ENCODE measurements at regions not wholly inside any gene's neighbourhood (a gene's known extent, or its start where the extent isn't known, plus 50 kb on each side); places are given as distances from the start of the nearest gene placed in this dataset.

- Histone ChIP-seq H3K36me3 (ENCODE audit: control insufficient read depth in 2 of 2, insufficient read depth in 2 of 2, low read length in 2 of 2) (no peaks in the 10 kb centered on the region), H3K4me3 (ENCODE audit: low read length in 2 of 2) (no peak overlapping the region), H3K4me1 (ENCODE audit: control insufficient read depth in 2 of 2, insufficient read depth in 2 of 2, low read length in 2 of 2) (no peaks in the 10 kb centered on the region), H3K9me3 (ENCODE audit: control insufficient read depth in 2 of 2, low read length in 2 of 2) (no peaks in the 10 kb centered on the region), H3K9ac (ENCODE audit: low read depth in 1 of 2, low read length in 2 of 2) (no peak overlapping the region), H3K27ac (ENCODE audit: low read depth in 2 of 2, low read length in 2 of 2) (no peak overlapping the region), H3K27me3 (ENCODE audit: control insufficient read depth in 2 of 2, insufficient read depth in 2 of 2, low read length in 2 of 2) (no peaks in the 10 kb centered on the region)
Observed at GRCh38 chr18:45241982-45242565, 373.2 kb upstream of the SLC14A2 start.

- H3K27me3 ChIP-seq (ENCODE audit: control insufficient read depth in 2 of 2, insufficient read depth in 2 of 2, low read length in 2 of 2): no peaks in the 10 kb centered on the region
- H3K4me3 ChIP-seq (ENCODE audit: low read length in 2 of 2): no peak overlapping the region
- H3K27ac ChIP-seq (ENCODE audit: low read depth in 2 of 2, low read length in 2 of 2): peak overlapping the region; percentile 28 to 50
- no peaks in the 10 kb centered on the region for H3K9me3 ChIP-seq (ENCODE audit: control insufficient read depth in 2 of 2, low read length in 2 of 2)
- H3K9ac ChIP-seq (ENCODE audit: low read depth in 1 of 2, low read length in 2 of 2): no peak overlapping the region
- no peaks in the 10 kb centered on the region for H3K36me3 ChIP-seq (ENCODE audit: control insufficient read depth in 2 of 2, insufficient read depth in 2 of 2, low read length in 2 of 2)
- no peaks in the 10 kb centered on the region for H3K4me1 ChIP-seq (ENCODE audit: control insufficient read depth in 2 of 2, insufficient read depth in 2 of 2, low read length in 2 of 2)
Observed at GRCh38 chr18:45243340-45244110, 371.8 kb upstream of the SLC14A2 start.

- H3K9me3 ChIP-seq (ENCODE audit: control insufficient read depth in 2 of 2, low read length in 2 of 2): no peaks in the 10 kb centered on the region
- no peak overlapping the region for H3K27ac ChIP-seq (ENCODE audit: low read depth in 2 of 2, low read length in 2 of 2)
- H3K4me3 ChIP-seq (ENCODE audit: low read length in 2 of 2): no peak overlapping the region
- no peaks in the 10 kb centered on the region for H3K27me3 ChIP-seq (ENCODE audit: control insufficient read depth in 2 of 2, insufficient read depth in 2 of 2, low read length in 2 of 2)
- H3K9ac ChIP-seq (ENCODE audit: low read depth in 1 of 2, low read length in 2 of 2): no peak overlapping the region
- no peaks in the 10 kb centered on the region for H3K36me3 ChIP-seq (ENCODE audit: control insufficient read depth in 2 of 2, insufficient read depth in 2 of 2, low read length in 2 of 2)
- no peaks in the 10 kb centered on the region for H3K4me1 ChIP-seq (ENCODE audit: control insufficient read depth in 2 of 2, insufficient read depth in 2 of 2, low read length in 2 of 2)
Observed at GRCh38 chr18:45245091-45245511, 370.2 kb upstream of the SLC14A2 start.

DNA sequence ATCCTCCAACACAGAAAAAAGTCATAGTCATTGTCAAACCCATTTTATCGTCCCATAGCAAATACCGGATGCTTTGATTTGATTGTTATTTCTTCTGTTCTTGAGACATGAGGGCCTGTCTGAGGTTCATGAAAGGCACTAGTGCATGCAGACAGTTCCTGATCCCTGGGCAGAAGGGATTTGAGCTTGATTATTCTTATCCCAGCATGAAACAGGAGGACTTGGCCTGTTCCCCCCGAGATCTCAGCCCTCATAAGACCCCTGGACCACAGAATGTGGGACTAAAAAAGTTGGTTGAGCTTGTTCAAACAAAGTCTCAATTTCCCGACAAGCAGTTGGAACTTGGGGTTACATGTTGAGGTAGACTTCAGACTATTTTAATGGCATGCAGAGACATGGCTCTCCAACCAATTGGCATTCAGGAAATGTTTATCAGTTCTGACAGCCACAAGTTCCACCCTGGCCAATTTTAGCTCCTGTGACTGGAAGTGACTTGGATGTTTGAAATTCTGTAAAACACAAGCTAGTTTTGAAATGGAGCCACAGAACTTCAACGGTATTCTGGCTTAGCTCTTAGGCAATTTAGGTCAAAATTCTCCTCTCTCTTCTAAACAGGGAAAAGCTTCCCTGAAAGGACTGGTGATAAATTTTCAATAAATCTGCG lies 366.9 kb upstream of the SLC14A2 start:
- no peaks in the 10 kb centered on the region for H3K27me3 ChIP-seq (ENCODE audit: control insufficient read depth in 2 of 2, insufficient read depth in 2 of 2, low read length in 2 of 2)
- H3K4me1 ChIP-seq (ENCODE audit: control insufficient read depth in 2 of 2, insufficient read depth in 2 of 2, low read length in 2 of 2): no peaks in the 10 kb centered on the region
- no peaks in the 10 kb centered on the region for H3K36me3 ChIP-seq (ENCODE audit: control insufficient read depth in 2 of 2, insufficient read depth in 2 of 2, low read length in 2 of 2)
- H3K9ac ChIP-seq (ENCODE audit: low read depth in 1 of 2, low read length in 2 of 2): no peak overlapping the region
- peak overlapping the region in 1 of 2 donors; percentile 31 for H3K27ac ChIP-seq (ENCODE audit: low read depth in 2 of 2, low read length in 2 of 2)
- H3K9me3 ChIP-seq (ENCODE audit: control insufficient read depth in 2 of 2, low read length in 2 of 2): no peaks in the 10 kb centered on the region
- no peak overlapping the region for H3K4me3 ChIP-seq (ENCODE audit: low read length in 2 of 2)

DNA sequence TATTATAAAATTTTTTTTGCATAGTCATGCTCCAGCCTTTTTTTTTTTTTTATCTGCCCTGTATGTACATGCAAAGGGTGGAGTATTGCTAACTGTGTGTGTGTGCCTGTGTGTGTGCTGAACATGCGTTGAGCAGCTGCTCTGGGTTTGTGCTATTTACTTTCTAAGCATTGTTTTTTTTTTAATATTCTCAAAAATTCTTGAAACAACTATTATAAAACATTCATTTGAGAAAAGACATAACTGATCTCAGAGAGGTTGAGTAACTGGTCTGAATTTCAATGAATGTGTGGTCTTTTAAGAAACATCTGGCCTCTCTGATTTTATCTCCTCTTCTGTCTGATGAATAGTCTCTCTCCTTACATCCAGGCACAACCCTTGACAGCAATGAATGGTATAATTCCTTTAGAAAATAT lies 366.0 kb upstream of the SLC14A2 start:
- Histone ChIP-seq H3K9ac (ENCODE audit: low read depth in 1 of 2, low read length in 2 of 2) (no peak overlapping the region), H3K27ac (ENCODE audit: low read depth in 2 of 2, low read length in 2 of 2) (no peak overlapping the region), H3K4me1 (ENCODE audit: control insufficient read depth in 2 of 2, insufficient read depth in 2 of 2, low read length in 2 of 2) (no peaks in the 10 kb centered on the region), H3K27me3 (ENCODE audit: control insufficient read depth in 2 of 2, insufficient read depth in 2 of 2, low read length in 2 of 2) (no peaks in the 10 kb centered on the region), H3K9me3 (ENCODE audit: control insufficient read depth in 2 of 2, low read length in 2 of 2) (no peaks in the 10 kb centered on the region), H3K4me3 (ENCODE audit: low read length in 2 of 2) (no peak overlapping the region), H3K36me3 (ENCODE audit: control insufficient read depth in 2 of 2, insufficient read depth in 2 of 2, low read length in 2 of 2) (no peaks in the 10 kb centered on the region)

GRCh38 chr18:45250479-45250878 lies 364.8 kb upstream of the SLC14A2 start:
- H3K4me1 ChIP-seq (ENCODE audit: control insufficient read depth in 2 of 2, insufficient read depth in 2 of 2, low read length in 2 of 2): no peaks in the 10 kb centered on the region
- no peaks in the 10 kb centered on the region for H3K27me3 ChIP-seq (ENCODE audit: control insufficient read depth in 2 of 2, insufficient read depth in 2 of 2, low read length in 2 of 2)
- no peak overlapping the region for H3K4me3 ChIP-seq (ENCODE audit: low read length in 2 of 2)
- H3K9ac ChIP-seq (ENCODE audit: low read depth in 1 of 2, low read length in 2 of 2): no peak overlapping the region
- H3K27ac ChIP-seq (ENCODE audit: low read depth in 2 of 2, low read length in 2 of 2): no peak overlapping the region
- no peaks in the 10 kb centered on the region for H3K36me3 ChIP-seq (ENCODE audit: control insufficient read depth in 2 of 2, insufficient read depth in 2 of 2, low read length in 2 of 2)
- no peaks in the 10 kb centered on the region for H3K9me3 ChIP-seq (ENCODE audit: control insufficient read depth in 2 of 2, low read length in 2 of 2)

- H3K4me3 ChIP-seq (ENCODE audit: low read length in 2 of 2): no peak overlapping the region
- H3K9me3 ChIP-seq (ENCODE audit: control insufficient read depth in 2 of 2, low read length in 2 of 2): no peaks in the 10 kb centered on the region
- H3K36me3 ChIP-seq (ENCODE audit: control insufficient read depth in 2 of 2, insufficient read depth in 2 of 2, low read length in 2 of 2): no peaks in the 10 kb centered on the region
- H3K27me3 ChIP-seq (ENCODE audit: control insufficient read depth in 2 of 2, insufficient read depth in 2 of 2, low read length in 2 of 2): no peaks in the 10 kb centered on the region
- no peak overlapping the region for H3K9ac ChIP-seq (ENCODE audit: low read depth in 1 of 2, low read length in 2 of 2)
- no peaks in the 10 kb centered on the region for H3K4me1 ChIP-seq (ENCODE audit: control insufficient read depth in 2 of 2, insufficient read depth in 2 of 2, low read length in 2 of 2)
- H3K27ac ChIP-seq (ENCODE audit: low read depth in 2 of 2, low read length in 2 of 2): no peak overlapping the region
Observed at GRCh38 chr18:45251236-45251635, 364.0 kb upstream of the SLC14A2 start.

DNA sequence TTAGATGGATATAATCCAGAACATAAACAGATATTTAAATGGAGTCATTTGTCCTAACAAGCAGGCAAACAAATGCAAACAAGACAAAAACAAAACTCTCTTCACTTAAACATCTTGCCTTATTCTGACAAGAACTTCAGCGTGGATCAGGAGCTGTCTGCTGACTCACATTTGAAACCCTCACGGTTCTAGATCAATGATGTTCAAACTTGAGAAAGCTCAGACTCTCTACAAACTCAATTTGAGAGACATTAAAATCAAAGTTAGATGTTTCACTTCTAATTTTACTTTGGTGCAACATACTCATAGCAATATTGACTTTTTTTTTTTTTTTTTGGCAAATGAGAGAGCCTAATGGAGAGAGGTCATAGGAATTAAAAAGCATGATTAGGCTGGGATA lies 362.8 kb upstream of the SLC14A2 start:
- no peaks in the 10 kb centered on the region for H3K9me3 ChIP-seq (ENCODE audit: control insufficient read depth in 2 of 2, low read length in 2 of 2)
- H3K4me3 ChIP-seq (ENCODE audit: low read length in 2 of 2): no peak overlapping the region
- H3K27ac ChIP-seq (ENCODE audit: low read depth in 2 of 2, low read length in 2 of 2): no peak overlapping the region
- H3K9ac ChIP-seq (ENCODE audit: low read depth in 1 of 2, low read length in 2 of 2): no peak overlapping the region
- H3K4me1 ChIP-seq (ENCODE audit: control insufficient read depth in 2 of 2, insufficient read depth in 2 of 2, low read length in 2 of 2): no peaks in the 10 kb centered on the region
- no peaks in the 10 kb centered on the region for H3K27me3 ChIP-seq (ENCODE audit: control insufficient read depth in 2 of 2, insufficient read depth in 2 of 2, low read length in 2 of 2)
- no peaks in the 10 kb centered on the region for H3K36me3 ChIP-seq (ENCODE audit: control insufficient read depth in 2 of 2, insufficient read depth in 2 of 2, low read length in 2 of 2)

- Histone ChIP-seq H3K27me3 (ENCODE audit: control insufficient read depth in 2 of 2, insufficient read depth in 2 of 2, low read length in 2 of 2) (no peaks in the 10 kb centered on the region), H3K4me1 (ENCODE audit: control insufficient read depth in 2 of 2, insufficient read depth in 2 of 2, low read length in 2 of 2) (no peaks in the 10 kb centered on the region), H3K36me3 (ENCODE audit: control insufficient read depth in 2 of 2, insufficient read depth in 2 of 2, low read length in 2 of 2) (no peaks in the 10 kb centered on the region), H3K9me3 (ENCODE audit: control insufficient read depth in 2 of 2, low read length in 2 of 2) (no peaks in the 10 kb centered on the region), H3K4me3 (ENCODE audit: low read length in 2 of 2) (no peak overlapping the region), H3K27ac (ENCODE audit: low read depth in 2 of 2, low read length in 2 of 2) (no peak overlapping the region), H3K9ac (ENCODE audit: low read depth in 1 of 2, low read length in 2 of 2) (no peak overlapping the region)
Observed at GRCh38 chr18:45253056-45253565, 362.2 kb upstream of the SLC14A2 start.

DNA sequence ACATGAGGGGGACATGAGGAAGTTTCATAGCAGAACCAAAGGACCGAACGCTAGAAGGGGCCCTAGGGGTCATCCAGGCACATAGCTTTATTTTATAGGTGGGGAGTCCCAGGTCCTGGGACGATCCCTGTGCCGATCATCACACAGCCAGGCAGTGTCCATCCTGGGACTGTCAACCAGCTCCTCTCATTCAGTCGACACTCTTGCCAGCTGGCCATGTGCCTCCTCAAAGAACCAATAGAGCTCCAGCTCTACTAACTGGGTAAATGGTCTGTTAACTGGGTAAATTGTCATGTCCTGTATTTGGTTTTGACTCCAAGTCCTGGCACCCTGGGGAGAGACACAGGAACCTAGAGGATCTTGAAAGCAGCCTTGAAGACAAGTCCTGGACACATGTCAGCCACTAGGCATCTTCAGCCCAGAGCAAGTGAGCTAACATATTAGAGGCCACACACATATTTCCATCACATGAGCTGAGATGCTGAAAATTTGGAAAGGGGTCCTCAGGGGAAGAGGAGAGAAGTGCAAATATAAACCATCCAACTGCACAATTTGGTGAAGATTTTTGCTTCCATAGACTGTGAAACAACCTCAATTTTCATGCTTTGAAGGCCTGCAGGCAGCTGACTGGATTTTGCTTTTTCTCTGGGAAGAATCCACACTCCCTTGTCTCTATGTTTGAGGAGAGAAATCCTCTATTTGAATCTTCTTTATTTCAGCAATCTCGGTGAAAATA lies 361.1 kb upstream of the SLC14A2 start:
- Histone ChIP-seq H3K27ac (ENCODE audit: low read depth in 2 of 2, low read length in 2 of 2) (no peak overlapping the region), H3K4me1 (ENCODE audit: control insufficient read depth in 2 of 2, insufficient read depth in 2 of 2, low read length in 2 of 2) (no peaks in the 10 kb centered on the region), H3K4me3 (ENCODE audit: low read length in 2 of 2) (no peak overlapping the region), H3K27me3 (ENCODE audit: control insufficient read depth in 2 of 2, insufficient read depth in 2 of 2, low read length in 2 of 2) (no peaks in the 10 kb centered on the region), H3K9ac (ENCODE audit: low read depth in 1 of 2, low read length in 2 of 2) (no peak overlapping the region), H3K9me3 (ENCODE audit: control insufficient read depth in 2 of 2, low read length in 2 of 2) (no peaks in the 10 kb centered on the region), H3K36me3 (ENCODE audit: control insufficient read depth in 2 of 2, insufficient read depth in 2 of 2, low read length in 2 of 2) (no peaks in the 10 kb centered on the region)

All from mucosa of rectum (tissue), 2 donors.